ENCODE measurements at regions not wholly inside any gene's neighbourhood (a gene's known extent, or its start where the extent isn't known, plus 50 kb on each side); places are given as distances from the start of the nearest gene placed in this dataset.

GRCh38 chr16:9183682-9184353, 92.4 kb downstream of the HAPSTR1 start:
- TF ChIP-seq POLR2AphosphoS5 (IDR thresholded peaks at IDR 0.05) (no peak), POLR2A (IDR thresholded peaks at IDR 0.05) (no peak), CTCF (IDR thresholded peaks at IDR 0.05) (no peak)

All from sigmoid colon (tissue), 4 donors.